ENCODE measurements at regions not wholly inside any gene's neighbourhood (a gene's known extent, or its start where the extent isn't known, plus 50 kb on each side); places are given as distances from the start of the nearest gene placed in this dataset.

GRCh38 chr5:139740138-139740991, 55.2 kb upstream of the PSD2 start:
- intact Hi-C loops (cut with DNase I): no loop called here
- 72 to 90% methylated on average over 19 of the region's 19 CpGs for WGBS, 2 donors
- no peak overlapping the region for H3K27ac ChIP-seq
- no peaks in the 10 kb centered on the region for H3K27me3 ChIP-seq
- H3K36me3 ChIP-seq: no peaks in the 10 kb centered on the region
- peaks cover 0 to 3% (median 1%) of the 10 kb centered on the region in 4 donors for H3K4me1 ChIP-seq
- H3K4me3 ChIP-seq: no peak overlapping the region
- DNase-seq: no peak
- no peaks in the 10 kb centered on the region for H3K9me3 ChIP-seq
- TF ChIP-seq CTCF (IDR thresholded peaks at IDR 0.05) (no peak), EP300 (IDR thresholded peaks at IDR 0.05) (no peak), POLR2A (IDR thresholded peaks at IDR 0.05) (no peak), POLR2AphosphoS5 (IDR thresholded peaks at IDR 0.05) (no peak)

GRCh38 chr5:139740992-139741672, 54.5 kb upstream of the PSD2 start:
- H3K36me3 ChIP-seq: no peaks in the 10 kb centered on the region
- no peak for TF ChIP-seq EP300 (IDR thresholded peaks at IDR 0.05)
- no peak for TF ChIP-seq POLR2AphosphoS5 (IDR thresholded peaks at IDR 0.05)
- TF ChIP-seq CTCF (IDR thresholded peaks at IDR 0.05): no peak
- TF ChIP-seq POLR2A (IDR thresholded peaks at IDR 0.05): no peak
- H3K4me3 ChIP-seq: no peak overlapping the region
- no peaks in the 10 kb centered on the region for H3K9me3 ChIP-seq
- intact Hi-C loops (cut with DNase I): no loop called here
- 79 to 87% methylated on average over 6 of the region's 6 CpGs for WGBS, 2 donors
- DNase-seq: no peak
- H3K27me3 ChIP-seq: peaks cover 0 to 5% (median 0%) of the 10 kb centered on the region in 3 donors
- H3K4me1 ChIP-seq: peaks cover 0 to 11% (median 9%) of the 10 kb centered on the region in 4 donors
- H3K27ac ChIP-seq: no peak overlapping the region

GRCh38 chr5:139741823-139742172, 53.8 kb upstream of the PSD2 start:
- intact Hi-C loops (cut with DNase I): no loop called here
- Histone ChIP-seq H3K36me3 (no peaks in the 10 kb centered on the region), H3K4me1 (peaks cover 0 to 17% (median 16%) of the 10 kb centered on the region in 4 donors), H3K9me3 (no peaks in the 10 kb centered on the region), H3K27ac (no peak overlapping the region), H3K4me3 (no peak overlapping the region), H3K27me3 (peaks cover 0 to 12% (median 5%) of the 10 kb centered on the region in 3 donors)
- DNase-seq: no peak
- WGBS, 2 donors: 83 to 87% methylated on average over 3 of the region's 3 CpGs
- TF ChIP-seq POLR2AphosphoS5 (IDR thresholded peaks at IDR 0.05) (no peak), CTCF (IDR thresholded peaks at IDR 0.05) (no peak), EP300 (IDR thresholded peaks at IDR 0.05) (no peak), POLR2A (IDR thresholded peaks at IDR 0.05) (no peak)

GRCh38 chr5:139742173-139742903, 53.3 kb upstream of the PSD2 start:
- Histone ChIP-seq H3K4me1 (peaks cover 0 to 23% (median 21%) of the 10 kb centered on the region in 4 donors), H3K4me3 (no peak overlapping the region), H3K27ac (no peak overlapping the region)

More at GRCh38 chr5:139742173-139742903, 53.3 kb upstream of the PSD2 start:
- WGBS, 2 donors: 85 to 91% methylated on average over 14 of the region's 14 CpGs
- Histone ChIP-seq H3K36me3 (no peaks in the 10 kb centered on the region), H3K27me3 (peaks cover 3 to 17% (median 10%) of the 10 kb centered on the region in 3 donors), H3K9me3 (no peaks in the 10 kb centered on the region)
- DNase-seq: no peak
- intact Hi-C loops (cut with DNase I): no loop called here
- TF ChIP-seq CTCF (IDR thresholded peaks at IDR 0.05) (no peak), POLR2AphosphoS5 (IDR thresholded peaks at IDR 0.05) (no peak), EP300 (IDR thresholded peaks at IDR 0.05) (no peak), POLR2A (IDR thresholded peaks at IDR 0.05) (no peak)

All from sigmoid colon (tissue), 6 donors.